HEK293 (cell line): ENCODE measurements at regions not wholly inside any gene's neighbourhood (a gene's known extent, or its start where the extent isn't known, plus 50 kb on each side); places are given as distances from the start of the nearest gene placed in this dataset.
A peak's percentile ranks its signal among the peaks of the same experiment; 100 is the strongest.

Experiments
- BCL11A ChIP-seq: fragments of 450-650 bp; formaldehyde crosslinking; IDR thresholded peaks from 2 replicates; pipeline ENCODE4 v1.5.1; 2016; ENCODE audit warnings: low read depth, missing biosample characterization, missing genetic modification characterization
- BCL6B ChIP-seq: fragments of 450-650 bp; formaldehyde crosslinking; IDR thresholded peaks from 2 replicates; pipeline ENCODE4 v1.5.1; 2017; ENCODE audit warnings: missing biosample characterization, missing genetic modification characterization
- EGR2 ChIP-seq: fragments of 450-650 bp; formaldehyde crosslinking; IDR thresholded peaks from 2 replicates; pipeline ENCODE4 v1.5.1; 2016; ENCODE audit warnings: low read depth, missing biosample characterization, missing genetic modification characterization
- ELK4 ChIP-seq: IDR thresholded peaks from 2 replicates; pipeline ENCODE4 v1.6.1; 2011; ENCODE audit warnings: mild to moderate bottlenecking, low read depth, low read length, borderline replicate concordance
- FEZF1 ChIP-seq: fragments of 450-650 bp; formaldehyde crosslinking; IDR thresholded peaks from 2 replicates; pipeline ENCODE4 v1.5.1; 2016; ENCODE audit warnings: missing biosample characterization, missing genetic modification characterization
- GLIS1 ChIP-seq: fragments of 450-650 bp; formaldehyde crosslinking; IDR thresholded peaks from 2 replicates; pipeline ENCODE4 v1.5.1; 2016; ENCODE audit warnings: missing biosample characterization, missing genetic modification characterization
- MYNN ChIP-seq: fragments of 450-650 bp; formaldehyde crosslinking; IDR thresholded peaks from 2 replicates; pipeline ENCODE4 v1.5.1; 2016; ENCODE audit warnings: missing biosample characterization, missing genetic modification characterization, borderline replicate concordance
- SCRT1 ChIP-seq: fragments of 450-650 bp; formaldehyde crosslinking; IDR thresholded peaks from 2 replicates; pipeline ENCODE4 v1.5.1; 2016; ENCODE audit warnings: missing biosample characterization, missing genetic modification characterization, borderline replicate concordance
- SCRT2 ChIP-seq: fragments of 450-650 bp; formaldehyde crosslinking; IDR thresholded peaks from 2 replicates; pipeline ENCODE4 v1.5.1; 2016; ENCODE audit warnings: missing biosample characterization, missing genetic modification characterization
- ZBTB10 ChIP-seq: fragments of 450-650 bp; formaldehyde crosslinking; IDR thresholded peaks from 2 replicates; pipeline ENCODE4 v1.5.1; 2016; ENCODE audit warnings: missing biosample characterization, missing genetic modification characterization
- ZBTB21 ChIP-seq: fragments of 450-650 bp; formaldehyde crosslinking; IDR thresholded peaks from 2 replicates; pipeline ENCODE4 v1.5.1; 2017; ENCODE audit warnings: missing biosample characterization, missing genetic modification characterization
- ZBTB49 ChIP-seq: fragments of 450-650 bp; formaldehyde crosslinking; IDR thresholded peaks from 2 replicates; pipeline ENCODE4 v1.5.1; 2016; ENCODE audit warnings: missing biosample characterization, missing genetic modification characterization, low read depth
- ZFP3 ChIP-seq: fragments of 450-650 bp; formaldehyde crosslinking; IDR thresholded peaks from 2 replicates; pipeline ENCODE4 v1.5.1; 2016; ENCODE audit warnings: low read depth, missing biosample characterization, missing genetic modification characterization
- ZNF140 ChIP-seq: fragments of 450-650 bp; formaldehyde crosslinking; IDR thresholded peaks from 2 replicates; pipeline ENCODE4 v1.5.1; 2016; ENCODE audit warnings: missing biosample characterization, missing genetic modification characterization
- ZNF16 ChIP-seq: fragments of 450-650 bp; formaldehyde crosslinking; IDR thresholded peaks from 2 replicates; pipeline ENCODE4 v1.5.1; 2016; ENCODE audit warnings: low read depth, missing biosample characterization, missing genetic modification characterization
- ZNF266 ChIP-seq: fragments of 450-650 bp; formaldehyde crosslinking; IDR thresholded peaks from 2 replicates; pipeline ENCODE4 v1.5.1; 2016; ENCODE audit warnings: missing biosample characterization, missing genetic modification characterization, low read depth
- ZNF398 ChIP-seq: fragments of 450-650 bp; formaldehyde crosslinking; IDR thresholded peaks from 2 replicates; pipeline ENCODE4 v1.5.1; 2017; ENCODE audit warnings: missing biosample characterization, missing genetic modification characterization
- ZNF433 ChIP-seq: fragments of 450-650 bp; formaldehyde crosslinking; IDR thresholded peaks from 2 replicates; pipeline ENCODE4 v1.5.1; 2016; ENCODE audit warnings: missing biosample characterization, missing genetic modification characterization, low read depth
- ZNF48 ChIP-seq: fragments of 450-650 bp; formaldehyde crosslinking; IDR thresholded peaks from 2 replicates; pipeline ENCODE4 v1.5.1; 2016; ENCODE audit warnings: missing biosample characterization, missing genetic modification characterization
- ZNF514 ChIP-seq: fragments of 450-650 bp; formaldehyde crosslinking; IDR thresholded peaks from 2 replicates; pipeline ENCODE4 v1.5.1; 2016; ENCODE audit warnings: missing biosample characterization, missing genetic modification characterization
- ZNF518A ChIP-seq: fragments of 450-650 bp; formaldehyde crosslinking; conservative IDR thresholded peaks from 2 replicates; pipeline ENCODE4 v1.5.1; 2016; ENCODE audit warnings: low read depth, missing biosample characterization, missing genetic modification characterization
- ZNF571 ChIP-seq: fragments of 450-650 bp; formaldehyde crosslinking; IDR thresholded peaks from 2 replicates; pipeline ENCODE4 v1.5.0; 2017; ENCODE audit warnings: missing biosample characterization, missing genetic modification characterization
- ZNF600 ChIP-seq: fragments of 450-650 bp; formaldehyde crosslinking; IDR thresholded peaks from 2 replicates; pipeline ENCODE4 v1.5.1; 2016; ENCODE audit warnings: missing biosample characterization, missing genetic modification characterization
- ZNF623 ChIP-seq: fragments of 450-650 bp; formaldehyde crosslinking; IDR thresholded peaks from 2 replicates; pipeline ENCODE4 v1.5.1; 2016; ENCODE audit warnings: missing biosample characterization, missing genetic modification characterization
- ZNF629 ChIP-seq: fragments of 450-650 bp; formaldehyde crosslinking; IDR thresholded peaks from 2 replicates; pipeline ENCODE4 v1.5.1; 2017; ENCODE audit warnings: missing biosample characterization, missing genetic modification characterization
- ZNF785 ChIP-seq: fragments of 450-650 bp; formaldehyde crosslinking; IDR thresholded peaks from 2 replicates; pipeline ENCODE4 v1.5.1; 2016; ENCODE audit warnings: missing biosample characterization, missing genetic modification characterization
- ZNF843 ChIP-seq: fragments of 450-650 bp; formaldehyde crosslinking; IDR thresholded peaks from 2 replicates; pipeline ENCODE4 v1.5.1; 2016; ENCODE audit warnings: missing biosample characterization, missing genetic modification characterization

- TF ChIP-seq EGR2 (tag by site-specific recombination): no peak
- TF ChIP-seq MYNN (tag by site-specific recombination): no peak
- no peak for TF ChIP-seq ZNF266 (tag by site-specific recombination)
- no peak for TF ChIP-seq ZFP3 (tag by site-specific recombination)
- no peak for TF ChIP-seq ZNF785 (tag by site-specific recombination)
- TF ChIP-seq ZNF48 (tag by site-specific recombination): no peak
- no peak for TF ChIP-seq ZNF433 (tag by site-specific recombination)
- TF ChIP-seq ZNF600 (tag by site-specific recombination): no peak
- TF ChIP-seq ZBTB21: no peak
- peak; percentile 81 for TF ChIP-seq FEZF1 (tag by site-specific recombination)
- no peak for TF ChIP-seq ZNF514 (tag by site-specific recombination)
- peak; percentile 82 for TF ChIP-seq BCL6B (tag by site-specific recombination)
- no peak for TF ChIP-seq ZBTB49 (tag by site-specific recombination)
- peak; percentile 79 for TF ChIP-seq BCL11A (tag by site-specific recombination)
- no peak for TF ChIP-seq ZNF398
- peak; percentile 97 for TF ChIP-seq ZNF843 (tag by site-specific recombination)
- no peak for TF ChIP-seq ZNF629
- TF ChIP-seq SCRT2: no peak
- no peak for TF ChIP-seq GLIS1 (tag by site-specific recombination)
- no peak for TF ChIP-seq ZNF571 (tag by site-specific recombination)
- TF ChIP-seq ZNF140: no peak
- TF ChIP-seq ZNF518A (tag by site-specific recombination): no peak
- no peak for TF ChIP-seq ELK4
- no peak for TF ChIP-seq ZBTB10 (tag by site-specific recombination)
- TF ChIP-seq ZNF16 (tag by site-specific recombination): no peak
- TF ChIP-seq SCRT1 (tag by site-specific recombination): peak; percentile 31; the same call in 1 of the 2 replicates
- no peak for TF ChIP-seq ZNF623 (tag by site-specific recombination)
Measured at GRCh38 chr6:112525749-112526148, 178.6 kb downstream of the RFPL4B start (continued).
